Activated CD4-positive, CD25-positive, alpha-beta regulatory T cell treated with anti-CD3 and anti-CD28 coated beads, Interleukin-2, amount 50 U/mL, for 72 hours (primary cell): ENCODE measurements at regions not wholly inside any gene's neighbourhood (a gene's known extent, or its start where the extent isn't known, plus 50 kb on each side); places are given as distances from the start of the nearest gene placed in this dataset.
"Not testable (repeated sequence)": the region's sequence is repeated elsewhere in the genome, so short reads cannot be mapped to it uniquely, and the experiment has no call there.

Experiments
- DNase-seq: peaks from one replicate; pipeline ENCODE4 v3.0.0; 2021

DNA sequence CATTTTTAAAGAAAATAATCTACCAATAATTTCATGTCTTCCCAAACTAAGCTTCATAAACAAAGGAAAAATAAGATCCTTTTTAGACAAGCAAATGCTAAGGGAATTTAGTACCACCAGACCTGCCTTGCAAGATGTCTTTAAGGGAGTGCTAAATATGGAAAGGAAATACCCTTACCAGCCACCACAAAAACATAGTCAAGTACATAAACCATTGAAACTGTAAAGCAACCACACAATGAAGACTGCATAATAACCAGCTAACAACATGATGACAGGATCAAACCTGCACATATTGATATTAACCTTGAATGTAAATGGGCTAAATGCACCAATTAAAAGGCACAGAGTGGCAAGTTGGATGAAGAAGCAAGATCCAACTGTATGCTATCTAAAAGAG, 586.5 kb upstream of the NRG3 start:
- DNase-seq: no peak

GRCh38 chr10:81297292-81297691, 577.7 kb upstream of the NRG3 start:
- DNase-seq: no peak

DNA sequence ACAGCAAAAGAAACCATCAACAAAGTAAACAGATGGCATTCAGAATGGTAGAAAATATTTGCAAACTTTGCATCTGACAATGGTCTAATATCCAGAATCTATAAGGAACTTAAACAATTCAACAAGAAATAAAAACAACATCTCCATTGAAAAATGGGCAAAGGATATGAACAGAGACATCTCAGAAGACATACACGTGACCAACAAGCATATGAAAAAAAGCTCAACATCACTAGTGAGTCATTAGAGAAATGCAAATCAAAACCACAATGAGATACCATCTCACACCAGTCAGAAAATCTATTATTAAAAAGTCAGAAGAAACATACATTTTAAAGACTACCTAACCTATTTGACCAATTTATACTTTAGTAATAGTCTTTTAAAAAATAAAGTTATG, 571.3 kb upstream of the NRG3 start:
- DNase-seq: no peak

DNA sequence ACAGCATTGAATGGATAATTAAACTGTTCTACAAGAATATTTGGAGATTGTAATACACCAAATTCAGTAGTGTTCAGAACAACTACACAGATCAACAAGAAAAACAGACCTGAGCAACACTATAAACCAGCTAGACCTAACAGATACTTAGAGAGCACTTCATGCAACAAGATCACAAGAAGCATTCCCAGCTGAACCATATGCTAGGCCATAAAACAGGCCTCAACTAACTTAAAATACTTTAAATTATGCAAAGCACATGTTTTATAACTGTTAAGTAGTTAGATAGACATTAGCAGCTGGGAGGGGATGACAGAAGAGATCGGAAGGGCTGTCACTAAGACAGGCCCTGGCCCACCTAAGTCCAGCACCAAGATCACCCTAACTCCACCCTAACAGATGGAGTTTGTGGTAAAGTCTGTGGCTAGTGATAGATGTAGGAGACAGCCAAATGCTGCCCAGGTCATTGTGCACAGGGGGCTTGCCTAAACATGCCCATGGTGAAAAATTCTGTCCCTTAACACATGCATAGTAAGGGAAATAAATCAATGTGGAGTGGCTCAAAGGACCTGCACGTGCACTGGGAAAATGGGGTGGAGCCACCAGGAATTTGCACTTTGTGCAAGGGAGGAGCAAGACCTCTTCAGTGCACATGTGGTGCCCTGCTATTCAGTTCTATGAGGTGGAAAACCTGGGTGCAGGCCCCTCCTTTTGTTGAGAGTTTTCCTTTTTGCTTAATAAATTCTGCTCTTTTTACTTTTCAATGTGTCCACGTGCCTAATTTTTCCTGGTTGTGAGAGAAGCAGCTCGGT, 567.8 kb upstream of the NRG3 start:
- DNase-seq: no peak

- DNase-seq: no peak
These were observed 565.9 kb upstream of the NRG3 start for GRCh38 chr10:81309041-81309552.

GRCh38 chr10:81314471-81314870, 560.5 kb upstream of the NRG3 start:
- no peak for DNase-seq

DNA sequence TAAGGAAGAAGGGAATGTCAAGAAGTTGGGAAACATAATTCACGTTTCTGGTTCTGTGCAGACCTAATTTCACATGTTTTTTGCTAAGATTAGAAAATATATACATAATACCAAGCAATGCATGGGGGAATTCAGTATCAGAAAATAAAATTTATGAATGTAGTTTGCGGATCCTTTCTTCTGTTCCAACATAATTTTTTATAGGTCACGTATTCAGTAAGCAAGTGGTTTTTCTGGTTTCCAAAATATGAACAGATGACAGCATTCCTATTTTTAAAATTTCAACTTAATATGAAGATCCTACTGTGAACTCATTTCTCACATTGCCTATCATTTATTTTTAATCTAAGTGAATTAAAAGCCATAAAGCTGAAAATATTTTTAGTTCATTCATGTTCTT, 560.0 kb upstream of the NRG3 start:
- no peak for DNase-seq

GRCh38 chr10:81348003-81348402, 527.0 kb upstream of the NRG3 start:
- DNase-seq: no peak

DNA sequence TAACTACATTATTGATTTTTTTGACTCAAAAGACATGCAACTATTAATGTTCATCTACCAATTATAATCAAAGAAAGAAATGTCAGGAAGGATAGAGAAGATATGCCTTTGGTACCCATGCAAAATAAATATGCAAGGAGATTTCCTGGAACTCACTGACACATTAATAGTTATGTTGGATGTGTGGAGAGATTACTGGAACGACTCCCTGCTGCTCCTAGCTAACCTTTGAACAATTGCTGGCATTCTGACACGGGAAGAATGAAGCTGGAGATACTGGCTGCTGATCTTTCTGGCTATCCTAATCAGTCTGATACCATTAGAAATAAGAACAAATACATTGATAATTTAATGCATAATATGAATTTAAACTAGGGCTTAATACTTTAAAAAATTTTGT, 507.9 kb upstream of the NRG3 start:
- no peak for DNase-seq

- DNase-seq: no peak
These were observed 488.2 kb upstream of the NRG3 start for GRCh38 chr10:81386817-81387216.

DNA sequence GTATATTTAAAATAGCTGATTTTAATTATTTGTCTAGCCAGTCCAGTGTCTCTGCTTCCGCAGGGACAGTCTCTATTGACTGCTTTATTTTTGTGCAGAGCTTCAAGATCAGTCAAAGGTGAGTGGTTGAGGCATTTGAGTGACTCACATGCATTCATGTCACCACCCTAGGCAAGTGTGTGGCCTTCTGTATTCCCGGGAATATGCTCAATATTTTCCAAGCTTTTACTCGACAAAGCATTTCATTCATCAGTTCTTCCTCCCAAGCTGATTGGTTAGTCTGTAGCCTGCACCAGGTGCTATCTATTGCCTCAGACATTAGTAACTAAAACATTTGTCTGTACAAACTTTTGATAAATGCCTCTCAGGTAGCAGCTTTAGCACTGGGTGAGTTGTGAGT, 471.5 kb upstream of the NRG3 start:
- no peak for DNase-seq

DNA sequence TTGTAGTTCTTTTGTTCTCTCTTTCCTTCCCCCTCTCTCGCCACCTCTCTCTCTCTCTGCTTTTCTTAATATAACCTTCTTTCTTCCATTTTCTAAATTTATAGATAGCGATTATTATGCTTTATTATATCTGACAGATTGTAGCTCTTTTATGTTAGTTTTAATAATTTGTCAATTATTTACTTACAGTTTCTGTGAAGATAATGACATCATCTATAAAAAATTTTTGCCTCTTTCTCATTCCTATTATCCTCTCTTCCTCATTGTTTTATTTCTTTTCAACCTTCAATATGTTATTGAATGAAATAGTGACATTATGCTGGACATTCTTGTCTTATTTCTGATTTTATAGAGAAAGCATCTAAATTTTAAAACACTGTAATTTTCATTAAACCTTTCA, 469.6 kb upstream of the NRG3 start:
- DNase-seq: no peak

- DNase-seq: no peak
These were observed 461.0 kb upstream of the NRG3 start for GRCh38 chr10:81414038-81414437.

DNA sequence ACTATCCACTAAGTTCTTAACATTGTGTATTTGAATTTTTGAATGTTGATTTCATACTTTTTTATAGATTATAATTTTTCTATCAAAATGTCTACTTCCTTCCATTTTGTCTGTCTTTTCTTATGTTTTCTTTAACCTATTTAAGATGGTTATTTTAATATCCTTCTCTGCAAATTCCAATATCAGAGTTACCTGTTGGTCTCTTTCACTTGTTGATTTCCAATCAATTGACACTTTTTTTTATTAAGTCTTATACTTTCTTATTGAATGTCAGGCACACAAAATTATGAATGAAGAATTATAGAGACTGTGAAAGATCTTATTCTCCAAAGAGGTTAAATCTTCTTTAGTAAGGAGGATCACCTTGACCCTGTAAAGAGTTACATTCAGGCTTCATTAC, 448.3 kb upstream of the NRG3 start:
- no peak for DNase-seq

DNA sequence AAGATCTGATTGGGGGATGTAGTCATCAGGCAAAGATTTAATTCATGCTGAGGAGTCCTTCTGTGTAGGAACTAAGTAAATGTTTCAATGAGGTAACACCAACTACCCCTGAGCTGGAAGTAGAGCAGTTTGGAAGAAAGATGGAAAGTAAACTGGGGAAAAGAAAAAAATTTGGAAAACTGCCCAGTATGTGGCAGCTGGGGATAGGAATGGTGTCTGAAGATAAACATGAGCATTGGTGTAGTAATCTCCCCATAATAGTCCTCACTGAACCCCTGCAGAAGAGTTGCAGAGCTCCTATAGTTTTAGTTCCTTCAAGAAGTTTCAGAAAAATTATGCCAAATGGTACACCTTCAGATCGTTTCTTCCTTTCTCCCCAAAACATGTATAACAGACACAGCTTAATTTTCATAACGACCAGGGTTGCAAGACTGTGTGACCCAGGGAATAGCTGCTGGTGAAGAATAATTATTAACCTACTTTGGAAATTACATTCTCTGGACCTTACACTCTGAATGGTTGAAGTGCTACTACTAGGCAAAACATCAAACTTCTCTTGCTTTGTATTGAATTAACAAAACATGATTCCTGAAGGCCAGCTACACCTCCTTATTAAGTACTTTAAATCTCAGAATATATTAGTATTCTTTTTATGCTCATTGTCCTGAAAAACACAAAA, 446.4 kb upstream of the NRG3 start:
- DNase-seq: no peak

DNA sequence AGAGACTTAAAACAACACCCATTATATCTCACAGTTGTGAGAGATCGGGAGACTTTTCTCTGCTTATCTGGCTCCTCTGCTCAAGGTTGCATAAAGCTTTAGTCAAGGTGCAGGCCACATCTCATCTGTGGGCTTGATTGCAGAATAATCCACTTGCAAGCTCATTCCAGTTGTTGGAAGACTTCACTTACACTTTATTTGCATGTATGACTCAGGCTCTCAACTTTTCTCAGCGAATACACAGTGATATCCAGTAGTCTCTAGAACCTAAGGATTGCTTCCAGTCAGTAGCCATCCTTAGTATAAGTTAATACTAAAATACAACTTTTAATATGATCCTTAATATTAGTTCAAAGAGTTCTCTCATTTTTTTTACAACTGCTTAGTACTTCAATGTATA, 435.5 kb upstream of the NRG3 start:
- no peak for DNase-seq

GRCh38 chr10:81441624-81442023, 433.4 kb upstream of the NRG3 start:
- not testable (repeated sequence) for DNase-seq

GRCh38 chr10:81444242-81444929, 430.6 kb upstream of the NRG3 start:
- no peak for DNase-seq

GRCh38 chr10:81450651-81451050, 424.3 kb upstream of the NRG3 start:
- no peak for DNase-seq

DNA sequence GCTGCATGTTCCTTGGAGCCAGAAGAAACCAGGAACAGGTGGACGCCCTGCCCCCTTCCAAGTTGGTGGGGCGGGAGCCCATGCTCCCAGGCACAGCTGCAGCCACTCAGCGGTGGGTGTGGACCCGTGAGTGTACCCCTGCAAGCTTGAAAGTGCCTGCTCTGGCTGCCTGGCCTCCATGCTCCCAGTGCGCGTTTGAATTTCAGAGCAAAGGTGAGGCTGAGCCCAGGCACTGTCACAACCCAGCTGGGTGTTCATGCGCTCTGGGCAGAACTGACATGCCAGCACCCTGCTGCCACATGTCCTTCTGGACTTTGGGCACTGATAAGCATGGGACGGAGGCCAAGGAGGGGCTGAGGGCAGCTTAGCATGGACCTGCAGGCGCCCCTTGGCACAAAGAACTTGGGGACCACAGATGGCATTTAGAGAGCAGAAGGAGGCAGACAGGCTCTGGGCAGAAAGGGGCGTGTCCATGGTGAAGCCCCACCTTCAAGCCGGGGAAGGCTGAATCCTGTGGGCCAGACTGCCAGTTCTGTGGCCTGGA, 402.0 kb upstream of the NRG3 start:
- no peak for DNase-seq

- no peak for DNase-seq
These were observed 401.2 kb upstream of the NRG3 start for GRCh38 chr10:81473755-81474154.

GRCh38 chr10:81479316-81479715, 395.7 kb upstream of the NRG3 start:
- DNase-seq: no peak

- DNase-seq: no peak
These were observed 378.4 kb upstream of the NRG3 start for GRCh38 chr10:81496626-81497025.
